ENCODE measurements at regions not wholly inside any gene's neighbourhood (a gene's known extent, or its start where the extent isn't known, plus 50 kb on each side); places are given as distances from the start of the nearest gene placed in this dataset.
"Not testable (repeated sequence)": the region's sequence is repeated elsewhere in the genome, so short reads cannot be mapped to it uniquely, and the experiment has no call there.

GRCh38 chr4:189010452-189011217 is 871.4 kb downstream of the TRIML1 start:
- POLR2A ChIA-PET; H3K4me1 ChIP-seq (ENCODE audit: insufficient read depth, low read length); H3K27me3 Mint-ChIP-seq; H3K27me3 ChIP-seq (ENCODE audit: insufficient read depth, low read length, poor library complexity, severe bottlenecking); H3K36me3 ChIP-seq (ENCODE audit: insufficient read depth, low read length); H3K27ac Mint-ChIP-seq; DNase-seq; H3K4me1 Mint-ChIP-seq; H3K9me3 ChIP-seq (ENCODE audit: low read length); H3K36me3 Mint-ChIP-seq; CTCF ChIA-PET; H3K27ac ChIP-seq (ENCODE audit: low read depth, low read length); H3K4me3 ChIP-seq (ENCODE audit: low read length); H3K4me3 Mint-ChIP-seq: not testable (repeated sequence)
- peaks cover 4 to 21% (median 8%) of the 10 kb centered on the region in 5 donors for H3K9me3 Mint-ChIP-seq

- Mint-ChIP-seq H3K4me1 (no peaks in the 10 kb centered on the region), H3K27me3 (no peaks in the 10 kb centered on the region), H3K9me3 (peaks cover 6 to 28% (median 9%) of the 10 kb centered on the region in 5 donors), H3K27ac (no peak overlapping the region), H3K4me3 (no peak overlapping the region), H3K36me3 (no peaks in the 10 kb centered on the region)
- Histone ChIP-seq H3K4me3 (ENCODE audit: low read length) (no peak overlapping the region), H3K9me3 (ENCODE audit: low read length) (no peaks in the 10 kb centered on the region), H3K27ac (ENCODE audit: low read depth, low read length) (no peak overlapping the region), H3K4me1 (ENCODE audit: insufficient read depth, low read length) (no peaks in the 10 kb centered on the region), H3K27me3 (ENCODE audit: insufficient read depth, low read length, poor library complexity, severe bottlenecking) (no peaks in the 10 kb centered on the region), H3K36me3 (ENCODE audit: insufficient read depth, low read length) (no peaks in the 10 kb centered on the region)
- ChIA-PET CTCF (no interaction called here), POLR2A (no interaction called here)
- DNase-seq, result no peak
These were observed 882.6 kb downstream of the TRIML1 start for GRCh38 chr4:189021831-189022230.

GRCh38 chr4:189022440-189023035 is 883.3 kb downstream of the TRIML1 start:
- DNase-seq, result no peak
- ChIA-PET CTCF (no interaction called here), POLR2A (no interaction called here)
- Mint-ChIP-seq H3K27me3 (no peaks in the 10 kb centered on the region), H3K27ac (no peak overlapping the region), H3K9me3 (peaks cover 6 to 32% (median 8%) of the 10 kb centered on the region in 5 donors), H3K4me3 (no peak overlapping the region), H3K4me1 (no peaks in the 10 kb centered on the region), H3K36me3 (no peaks in the 10 kb centered on the region)
- Histone ChIP-seq H3K4me3 (ENCODE audit: low read length) (no peak overlapping the region), H3K36me3 (ENCODE audit: insufficient read depth, low read length) (no peaks in the 10 kb centered on the region), H3K27me3 (ENCODE audit: insufficient read depth, low read length, poor library complexity, severe bottlenecking) (no peaks in the 10 kb centered on the region), H3K4me1 (ENCODE audit: insufficient read depth, low read length) (no peaks in the 10 kb centered on the region), H3K27ac (ENCODE audit: low read depth, low read length) (no peak overlapping the region), H3K9me3 (ENCODE audit: low read length) (no peaks in the 10 kb centered on the region)

GRCh38 chr4:189029976-189030504 is 890.8 kb downstream of the TRIML1 start:
- no peak overlapping the region for H3K4me3 ChIP-seq (ENCODE audit: low read length)
- no peak overlapping the region for H3K27ac ChIP-seq (ENCODE audit: low read depth, low read length)
- peaks cover 0 to 16% (median 4%) of the 10 kb centered on the region in 5 donors for H3K9me3 Mint-ChIP-seq
- H3K27ac Mint-ChIP-seq, result no peak overlapping the region
- ChIA-PET CTCF (no interaction called here), POLR2A (no interaction called here)
- H3K27me3 ChIP-seq (ENCODE audit: insufficient read depth, low read length, poor library complexity, severe bottlenecking), result no peaks in the 10 kb centered on the region
- no peaks in the 10 kb centered on the region for H3K4me1 Mint-ChIP-seq
- no peaks in the 10 kb centered on the region for H3K36me3 ChIP-seq (ENCODE audit: insufficient read depth, low read length)
- H3K4me1 ChIP-seq (ENCODE audit: insufficient read depth, low read length), result no peaks in the 10 kb centered on the region
- H3K27me3 Mint-ChIP-seq, result no peaks in the 10 kb centered on the region
- no peak overlapping the region for H3K4me3 Mint-ChIP-seq
- H3K36me3 Mint-ChIP-seq, result no peaks in the 10 kb centered on the region
- no peak for DNase-seq
- H3K9me3 ChIP-seq (ENCODE audit: low read length), result no peaks in the 10 kb centered on the region

- no peaks in the 10 kb centered on the region for H3K36me3 ChIP-seq (ENCODE audit: insufficient read depth, low read length)
- no peaks in the 10 kb centered on the region for H3K9me3 ChIP-seq (ENCODE audit: low read length)
- no peaks in the 10 kb centered on the region for H3K4me1 Mint-ChIP-seq
- no peaks in the 10 kb centered on the region for H3K27me3 ChIP-seq (ENCODE audit: insufficient read depth, low read length, poor library complexity, severe bottlenecking)
- no peak overlapping the region for H3K27ac ChIP-seq (ENCODE audit: low read depth, low read length)
- peaks cover 2 to 20% (median 4%) of the 10 kb centered on the region in 5 donors for H3K9me3 Mint-ChIP-seq
- DNase-seq, result no peak
- H3K4me1 ChIP-seq (ENCODE audit: insufficient read depth, low read length), result no peaks in the 10 kb centered on the region
- CTCF ChIA-PET, result no interaction called here
- H3K4me3 ChIP-seq (ENCODE audit: low read length), result no peak overlapping the region
- H3K36me3 Mint-ChIP-seq, result no peaks in the 10 kb centered on the region
- H3K4me3 Mint-ChIP-seq, result no peak overlapping the region
- no peaks in the 10 kb centered on the region for H3K27me3 Mint-ChIP-seq
- no peak overlapping the region for H3K27ac Mint-ChIP-seq
- POLR2A ChIA-PET, result no interaction called here
These were observed 893.5 kb downstream of the TRIML1 start for GRCh38 chr4:189032606-189033338.

- no peaks in the 10 kb centered on the region for H3K9me3 ChIP-seq (ENCODE audit: low read length)
- H3K4me1 ChIP-seq (ENCODE audit: insufficient read depth, low read length), result no peaks in the 10 kb centered on the region
- Mint-ChIP-seq H3K36me3 (no peaks in the 10 kb centered on the region), H3K4me1 (no peaks in the 10 kb centered on the region), H3K4me3 (no peak overlapping the region), H3K9me3 (peaks cover 0 to 16% (median 4%) of the 10 kb centered on the region in 5 donors), H3K27ac (no peak overlapping the region), H3K27me3 (no peaks in the 10 kb centered on the region)
- no peak for DNase-seq
- ChIA-PET CTCF (no interaction called here), POLR2A (no interaction called here)
- no peak overlapping the region for H3K27ac ChIP-seq (ENCODE audit: low read depth, low read length)
- no peaks in the 10 kb centered on the region for H3K27me3 ChIP-seq (ENCODE audit: insufficient read depth, low read length, poor library complexity, severe bottlenecking)
- H3K4me3 ChIP-seq (ENCODE audit: low read length), result no peak overlapping the region
- H3K36me3 ChIP-seq (ENCODE audit: insufficient read depth, low read length), result no peaks in the 10 kb centered on the region
These were observed 894.6 kb downstream of the TRIML1 start for GRCh38 chr4:189033801-189034347.

GRCh38 chr4:189035091-189035490 is 895.9 kb downstream of the TRIML1 start:
- peaks cover 0 to 19% (median 6%) of the 10 kb centered on the region in 5 donors for H3K9me3 Mint-ChIP-seq
- H3K4me1 Mint-ChIP-seq, result no peaks in the 10 kb centered on the region
- no peak overlapping the region for H3K27ac Mint-ChIP-seq
- DNase-seq, result no peak
- POLR2A ChIA-PET, result no interaction called here
- no peak overlapping the region for H3K27ac ChIP-seq (ENCODE audit: low read depth, low read length)
- H3K27me3 ChIP-seq (ENCODE audit: insufficient read depth, low read length, poor library complexity, severe bottlenecking), result no peaks in the 10 kb centered on the region
- no peaks in the 10 kb centered on the region for H3K36me3 Mint-ChIP-seq
- no peak overlapping the region for H3K4me3 ChIP-seq (ENCODE audit: low read length)
- H3K9me3 ChIP-seq (ENCODE audit: low read length), result no peaks in the 10 kb centered on the region
- no peaks in the 10 kb centered on the region for H3K36me3 ChIP-seq (ENCODE audit: insufficient read depth, low read length)
- H3K4me3 Mint-ChIP-seq, result no peak overlapping the region
- no peaks in the 10 kb centered on the region for H3K27me3 Mint-ChIP-seq
- no peaks in the 10 kb centered on the region for H3K4me1 ChIP-seq (ENCODE audit: insufficient read depth, low read length)
- CTCF ChIA-PET, result no interaction called here

- Histone ChIP-seq H3K27me3 (ENCODE audit: insufficient read depth, low read length, poor library complexity, severe bottlenecking) (no peaks in the 10 kb centered on the region), H3K36me3 (ENCODE audit: insufficient read depth, low read length) (no peaks in the 10 kb centered on the region), H3K9me3 (ENCODE audit: low read length) (no peaks in the 10 kb centered on the region), H3K27ac (ENCODE audit: low read depth, low read length) (no peak overlapping the region), H3K4me3 (ENCODE audit: low read length) (no peak overlapping the region), H3K4me1 (ENCODE audit: insufficient read depth, low read length) (no peaks in the 10 kb centered on the region)
- Mint-ChIP-seq H3K27me3 (no peaks in the 10 kb centered on the region), H3K9me3 (peaks cover 0 to 23% (median 6%) of the 10 kb centered on the region in 5 donors), H3K27ac (no peak overlapping the region), H3K36me3 (no peaks in the 10 kb centered on the region), H3K4me1 (no peaks in the 10 kb centered on the region), H3K4me3 (no peak overlapping the region)
- CTCF ChIA-PET, result no interaction called here
- POLR2A ChIA-PET, result no interaction called here
- DNase-seq, result no peak
These were observed 896.4 kb downstream of the TRIML1 start for GRCh38 chr4:189035654-189036053.

Data from CD8-positive, alpha-beta memory T cell (primary cell).